Uterus (tissue), 2 donors: ENCODE measurements at regions not wholly inside any gene's neighbourhood (a gene's known extent, or its start where the extent isn't known, plus 50 kb on each side); places are given as distances from the start of the nearest gene placed in this dataset.

Source experiments
- CTCF ChIP-seq, 4 experiments: fragments of 200-600 bp in 2 of 4; fragments of 450-650 bp in 2 of 4; sonication (generic) in 2 of 4; IDR thresholded peaks; one replicate each; pipeline ENCODE4 v1.5.1; 2016 to 2019; ENCODE audit warnings: antibody characterized with exemption in 4 of 4, mild to moderate bottlenecking in 2 of 4, moderate library complexity in 1 of 4
- POLR2A ChIP-seq, 2 donors: fragments of 450-650 bp; IDR thresholded peaks; one replicate each; pipeline ENCODE4 v1.6.1; 2016; ENCODE audit warnings: antibody characterized with exemption in 2 of 2, mild to moderate bottlenecking in 1 of 2, moderate library complexity in 1 of 2

GRCh38 chr18:57980573-57981307 is 63.3 kb upstream of the NEDD4L start:
- TF ChIP-seq POLR2A (IDR thresholded peaks at IDR 0.05), result no peak
- TF ChIP-seq CTCF (IDR thresholded peaks at IDR 0.05), result no peak
